NB4 (cell line): ENCODE measurements at regions not wholly inside any gene's neighbourhood (a gene's known extent, or its start where the extent isn't known, plus 50 kb on each side); places are given as distances from the start of the nearest gene placed in this dataset.

Experiments used
- DNase-seq: peaks from one replicate; pipeline ENCODE4 v3.0.0; 2010; ENCODE audit warnings: low read depth
- H3K4me3 ChIP-seq: one replicate; pipeline ENCODE4 v1.5.1; 2011; ENCODE audit warnings: mild to moderate bottlenecking, low read depth, low read length, moderate library complexity
- CTCF ChIP-seq: IDR thresholded peaks from one replicate; pipeline ENCODE4 v1.5.1; 2012; ENCODE audit warnings: low read depth, low read length
- MYC ChIP-seq: IDR thresholded peaks from 2 replicates; pipeline ENCODE4 v1.6.1; 2011; ENCODE audit warnings: low read depth, low read length
- POLR2A ChIP-seq: IDR thresholded peaks from 2 replicates; pipeline ENCODE4 v1.6.1; 2011; ENCODE audit warnings: mild to moderate bottlenecking; ENCODE audit not compliant: insufficient read length; ENCODE audit errors: extremely low read depth
- TF ChIP-seq, protein P1 (sequence below): IDR thresholded peaks from 2 replicates; pipeline ENCODE4 v1.6.1; 2011; ENCODE audit warnings: low read depth, low read length

DNA sequence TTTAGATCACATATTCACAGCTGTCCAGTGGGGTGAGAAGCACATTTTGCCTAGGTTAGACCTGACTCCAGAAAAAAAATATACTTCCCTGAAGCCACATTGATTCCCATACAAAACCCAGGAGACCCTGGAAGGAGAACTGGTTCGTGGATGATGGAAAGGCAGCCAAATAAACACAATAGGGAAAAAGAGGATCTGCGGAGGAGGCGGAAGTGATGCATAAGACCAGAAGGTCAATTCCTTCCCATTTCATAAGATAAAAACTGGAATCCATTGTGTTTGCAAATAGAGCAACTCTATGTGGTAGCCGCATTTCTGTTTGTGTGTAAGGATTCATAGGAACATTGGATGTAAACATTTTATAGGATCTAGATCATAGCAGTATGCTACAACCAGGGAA, 781.9 kb upstream of the GRM7 start:
- no peak for DNase-seq
- TF ChIP-seq, protein P1, sequence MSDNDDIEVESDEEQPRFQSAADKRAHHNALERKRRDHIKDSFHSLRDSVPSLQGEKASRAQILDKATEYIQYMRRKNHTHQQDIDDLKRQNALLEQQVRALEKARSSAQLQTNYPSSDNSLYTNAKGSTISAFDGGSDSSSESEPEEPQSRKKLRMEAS, result no peak
- TF ChIP-seq POLR2A (no peak), CTCF (no peak), MYC (no peak)

GRCh38 chr3:6079561-6080179, 781.2 kb upstream of the GRM7 start:
- no peak for TF ChIP-seq CTCF
- TF ChIP-seq, protein P1, result no peak
- TF ChIP-seq POLR2A, result no peak
- no peak for TF ChIP-seq MYC
- DNase-seq, result no peak
- no peak overlapping the region for H3K4me3 ChIP-seq

More for the DNA sequence above, 781.9 kb upstream of the GRM7 start:
- H3K4me3 ChIP-seq, result no peak overlapping the region

DNA sequence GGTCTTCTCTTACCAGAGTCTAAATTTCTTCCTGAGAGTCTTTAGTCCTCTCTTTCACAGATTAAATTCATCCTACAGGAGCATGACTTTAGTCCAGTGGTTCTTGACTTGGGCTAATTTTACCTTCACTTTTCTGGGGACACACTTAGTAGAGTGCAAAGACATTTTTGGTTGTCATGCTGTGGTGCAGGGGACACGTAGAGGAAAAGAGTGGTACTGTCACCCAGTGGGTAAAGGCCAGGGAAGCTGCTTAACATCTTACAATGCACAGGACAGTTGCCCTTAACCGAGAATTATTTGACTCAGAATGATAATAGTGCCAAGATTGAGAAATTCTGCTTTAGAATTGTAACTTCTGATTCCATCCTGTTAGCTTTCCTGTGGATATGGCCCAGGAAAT, 772.5 kb upstream of the GRM7 start:
- no peak for DNase-seq
- no peak overlapping the region for H3K4me3 ChIP-seq
- TF ChIP-seq POLR2A (no peak), CTCF (no peak), MYC (no peak)
- TF ChIP-seq, protein P1, result no peak

- TF ChIP-seq, protein P1, result no peak
- no peak for TF ChIP-seq CTCF
- TF ChIP-seq MYC, result no peak
- H3K4me3 ChIP-seq, result no peak overlapping the region
- DNase-seq, result no peak
Measured at GRCh38 chr3:6089780-6090179, 771.1 kb upstream of the GRM7 start.

DNA sequence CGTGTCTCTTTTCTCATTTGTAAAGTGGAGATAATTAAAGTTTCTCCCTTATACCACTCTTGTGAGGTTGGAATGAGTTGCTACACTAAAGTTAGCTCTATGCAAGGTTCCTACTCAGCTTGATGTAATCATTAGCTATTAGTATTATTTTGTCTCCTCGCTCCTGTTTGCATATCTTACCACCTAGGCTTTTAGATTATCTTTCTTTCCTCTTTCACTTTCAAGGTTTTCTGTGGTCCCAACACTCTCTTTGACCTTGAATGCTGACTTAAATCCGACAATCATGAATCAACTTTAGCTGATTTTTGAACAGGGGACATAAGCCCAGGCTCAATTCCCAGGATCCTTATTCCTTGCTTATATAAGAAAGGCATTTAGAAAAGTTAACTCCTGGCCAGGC, 769.7 kb upstream of the GRM7 start:
- H3K4me3 ChIP-seq, result no peak overlapping the region
- no peak for TF ChIP-seq POLR2A
- no peak for TF ChIP-seq CTCF
- TF ChIP-seq, protein P1, result no peak
- TF ChIP-seq MYC, result no peak
- no peak for DNase-seq

DNA sequence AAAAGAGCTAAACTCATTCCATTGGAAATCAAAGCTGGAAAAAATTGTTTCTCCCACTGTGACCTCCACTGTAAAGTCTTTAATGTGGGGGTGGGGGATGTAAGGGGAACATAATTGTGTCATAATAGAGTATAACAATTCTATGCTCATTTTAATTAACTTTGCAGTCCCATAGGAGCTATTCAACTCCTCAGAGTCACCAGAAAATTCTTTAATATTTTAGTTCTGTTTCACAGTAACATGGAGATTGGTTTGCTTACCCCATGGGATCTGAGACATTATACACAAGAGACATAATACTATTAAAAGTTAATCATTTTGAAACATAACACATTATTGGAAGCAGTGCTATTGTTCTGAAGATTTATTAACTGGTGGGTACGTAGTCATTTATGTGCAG, 765.9 kb upstream of the GRM7 start:
- no peak overlapping the region for H3K4me3 ChIP-seq
- TF ChIP-seq POLR2A (no peak), MYC (no peak), CTCF (no peak)
- TF ChIP-seq, protein P1, result no peak
- no peak for DNase-seq
